ENCODE measurements at regions not wholly inside any gene's neighbourhood (a gene's known extent, or its start where the extent isn't known, plus 50 kb on each side); places are given as distances from the start of the nearest gene placed in this dataset.

DNA sequence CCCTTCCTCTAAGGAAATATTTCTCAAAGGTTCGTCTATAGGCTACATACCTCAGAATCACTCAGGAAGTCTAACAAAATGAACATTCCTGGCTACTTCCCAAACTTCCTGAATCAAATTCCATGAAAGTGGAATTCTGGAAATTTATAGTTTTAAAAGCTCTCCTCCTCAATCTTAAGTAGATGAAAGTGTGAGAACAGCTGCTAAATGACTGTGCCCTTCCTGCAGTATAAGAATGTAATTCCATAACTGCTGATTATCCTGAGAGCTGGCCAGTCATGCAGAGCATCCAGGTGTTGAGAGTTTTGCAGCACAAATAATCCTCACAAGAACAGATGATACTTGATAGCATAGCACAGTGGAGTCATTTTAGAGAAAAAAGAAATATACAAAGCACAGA, 265.0 kb downstream of the KCNJ3 start:
- no peak for TF ChIP-seq EZH2 (IDR thresholded peaks at IDR 0.05)
- TF ChIP-seq POLR2AphosphoS5 (IDR thresholded peaks at IDR 0.05; ENCODE audit: borderline replicate concordance, low read depth, low read length): no peak
